IMR-90 (cell line): ENCODE measurements at regions not wholly inside any gene's neighbourhood (a gene's known extent, or its start where the extent isn't known, plus 50 kb on each side); places are given as distances from the start of the nearest gene placed in this dataset.

Experiments
- ATAC-seq: fragments of 200-7000 bp; cut with Tn5 transposase; 2 replicates; pipeline ENCODE4 v1.9.1; 2020; ENCODE audit warnings: low read depth, mild to moderate bottlenecking, moderate library complexity
- BruUV-seq: library from RNA; stranded (reverse); fragments of 400-500 nt; replicated peaks from 2 replicates; lab custom pipeline; 2021; lab: Mats Ljungman, UMichigan
- CTCF ChIA-PET: fragments of 300-600 bp; formaldehyde crosslinking; extraction: SDS; loops from one replicate; lab custom pipeline; 2021; ENCODE audit warnings: antibody characterized with exemption; lab: Yijun Ruan, JAX
- POLR2A ChIA-PET: fragments of 300-600 bp; sonication (Branson Sonifier 250); formaldehyde crosslinking; loops from one replicate; lab custom pipeline; 2022; ENCODE audit warnings: antibody characterized with exemption; ENCODE audit not compliant: unreplicated experiment; lab: Charles Lee
- DNase-seq: peaks from one replicate; pipeline ENCODE4 v3.0.0; 2013
- H2AFZ ChIP-seq: replicated peaks from 2 replicates; pipeline ENCODE3; 2013; ENCODE audit warnings: low read length, mild to moderate bottlenecking; ENCODE audit not compliant: poor library complexity
- H2AK5ac ChIP-seq: 2 replicates; pipeline ENCODE4 v1.6.1; 2013; ENCODE audit warnings: low read depth, low read length, inconsistent platforms
- H2AK9ac ChIP-seq: replicated peaks from 2 replicates; pipeline ENCODE3; 2013; ENCODE audit warnings: mild to moderate bottlenecking, low read depth, low read length, moderate library complexity; ENCODE audit not compliant: poor library complexity
- H2BK120ac ChIP-seq: 2 replicates; pipeline ENCODE4 v1.6.1; 2013; ENCODE audit warnings: low read depth, low read length, inconsistent platforms
- H2BK15ac ChIP-seq: 3 replicates; pipeline ENCODE4 v1.6.1; 2013; ENCODE audit warnings: low read depth, low read length, inconsistent platforms
- H2BK20ac ChIP-seq: 2 replicates; pipeline ENCODE4 v1.6.1; 2013; ENCODE audit warnings: low read depth, mild to moderate bottlenecking, inconsistent platforms, low read length, moderate library complexity
- H2BK5ac ChIP-seq: 2 replicates; pipeline ENCODE4 v1.6.1; 2013; ENCODE audit warnings: mild to moderate bottlenecking, low read depth, low read length, inconsistent platforms; ENCODE audit not compliant: poor library complexity, severe bottlenecking
- H3K14ac ChIP-seq: replicated peaks from 2 replicates; pipeline ENCODE4 v1.6.1; 2013; ENCODE audit warnings: low read depth, low read length, inconsistent platforms
- H3K18ac ChIP-seq: 2 replicates; pipeline ENCODE4 v1.6.1; 2013; ENCODE audit warnings: low read depth, low read length, control low read depth
- H3K23ac ChIP-seq: 2 replicates; pipeline ENCODE4 v1.6.1; 2013; ENCODE audit warnings: low read depth, low read length, inconsistent platforms
- H3K27ac ChIP-seq: 2 replicates; pipeline ENCODE4 v1.5.1; 2013; ENCODE audit warnings: mild to moderate bottlenecking, control low read depth, low read length; ENCODE audit not compliant: insufficient read depth
- H3K27me3 ChIP-seq: 2 replicates; pipeline ENCODE4 v1.6.1; 2013; ENCODE audit warnings: low read length; ENCODE audit not compliant: control insufficient read depth, insufficient read depth
- H3K36me3 ChIP-seq: 2 replicates; pipeline ENCODE4 v1.6.1; 2013; ENCODE audit warnings: low read length, mixed read lengths; ENCODE audit not compliant: control insufficient read depth, insufficient read depth
- H3K4ac ChIP-seq: 2 replicates; pipeline ENCODE4 v1.6.1; 2013; ENCODE audit warnings: low read depth, low read length, inconsistent platforms
- H3K4me1 ChIP-seq: 2 replicates; pipeline ENCODE4 v1.6.1; 2013; ENCODE audit warnings: low read length, mixed read lengths; ENCODE audit not compliant: control insufficient read depth, insufficient read depth
- H3K4me2 ChIP-seq: 2 replicates; pipeline ENCODE4 v1.6.1; 2013; ENCODE audit warnings: low read depth, mild to moderate bottlenecking, control low read depth, low read length, moderate library complexity
- H3K4me3 ChIP-seq: 2 replicates; pipeline ENCODE4 v1.5.1; 2013; ENCODE audit warnings: low read depth, mild to moderate bottlenecking, control low read depth, low read length, moderate library complexity; ENCODE audit not compliant: insufficient read depth
- H3K56ac ChIP-seq: 2 replicates; pipeline ENCODE4 v1.6.1; 2013; ENCODE audit warnings: low read length, inconsistent platforms; ENCODE audit not compliant: insufficient read depth; ENCODE audit errors: extremely low read depth
- H3K79me1 ChIP-seq, 2 experiments: 2 replicates each; pipeline ENCODE4 v1.6.1; 2013; ENCODE audit warnings: low read length in 2 of 2, inconsistent platforms in 1 of 2, low read depth in 1 of 2
- H3K9ac ChIP-seq: 2 replicates; pipeline ENCODE4 v1.6.1; 2013; ENCODE audit warnings: low read depth, low read length, control low read depth
- H3K9me1 ChIP-seq: 2 replicates; pipeline ENCODE4 v1.6.1; 2013; ENCODE audit warnings: low read length, inconsistent platforms; ENCODE audit not compliant: insufficient read depth
- H3K9me3 ChIP-seq: 2 replicates; pipeline ENCODE4 v1.6.1; 2013; ENCODE audit warnings: low read length; ENCODE audit not compliant: control insufficient read depth, insufficient read depth
- H4K20me1 ChIP-seq: 2 replicates; pipeline ENCODE4 v1.6.1; 2013; ENCODE audit warnings: low read length, inconsistent platforms; ENCODE audit not compliant: insufficient read depth
- H4K5ac ChIP-seq: 2 replicates; pipeline ENCODE4 v1.6.1; 2013; ENCODE audit warnings: mild to moderate bottlenecking, low read depth, low read length, control low read depth
- H4K8ac ChIP-seq, 2 experiments: 2 replicates each; pipeline ENCODE4 v1.6.1; 2013; ENCODE audit warnings: low read depth in 2 of 2, low read length in 2 of 2, control low read depth in 1 of 2, inconsistent platforms in 1 of 2
- H4K91ac ChIP-seq: 2 replicates; pipeline ENCODE4 v1.6.1; 2013; ENCODE audit warnings: low read depth, low read length, inconsistent platforms; ENCODE audit not compliant: insufficient read depth
- BHLHE40 ChIP-seq: fragments of 150-350 bp; IDR thresholded peaks from 2 replicates; pipeline ENCODE4 v1.6.1; 2016; ENCODE audit warnings: mild to moderate bottlenecking, low read depth, low read length
- CEBPB ChIP-seq: IDR thresholded peaks from 2 replicates; pipeline ENCODE4 v1.6.1; 2012; ENCODE audit warnings: low read depth, low read length, improper control_type of control experiment
- CHD1 ChIP-seq: IDR thresholded peaks from 2 replicates; pipeline ENCODE4 v1.6.1; 2012; ENCODE audit warnings: low read depth, low read length, improper control_type of control experiment
- FOS ChIP-seq: fragments of 150-350 bp; IDR thresholded peaks from 2 replicates; pipeline ENCODE4 v1.6.1; 2016; ENCODE audit warnings: low read depth, low read length
- MAFK ChIP-seq: IDR thresholded peaks from 2 replicates; pipeline ENCODE4 v1.6.1; 2012; ENCODE audit warnings: low read depth, low read length, improper control_type of control experiment
- MAZ ChIP-seq: IDR thresholded peaks from 2 replicates; pipeline ENCODE4 v1.6.1; 2012; ENCODE audit warnings: low read depth, mild to moderate bottlenecking, low read length, improper control_type of control experiment, moderate library complexity, borderline replicate concordance
- MXI1 ChIP-seq: IDR thresholded peaks from 2 replicates; pipeline ENCODE4 v1.6.1; 2012; ENCODE audit warnings: low read depth, mild to moderate bottlenecking, low read length, moderate library complexity, borderline replicate concordance
- NFE2L2 ChIP-seq: fragments of 150-350 bp; IDR thresholded peaks from 2 replicates; pipeline ENCODE4 v1.6.1; 2016; ENCODE audit warnings: low read depth, mild to moderate bottlenecking, low read length
- POLR2A ChIP-seq: IDR thresholded peaks from 2 replicates; pipeline ENCODE4 v1.6.1; 2012; ENCODE audit warnings: mild to moderate bottlenecking, low read depth, low read length
- RAD21 ChIP-seq: IDR thresholded peaks from 2 replicates; pipeline ENCODE4 v1.6.1; 2012; ENCODE audit warnings: low read length, improper control_type of control experiment
- RCOR1 ChIP-seq: IDR thresholded peaks from 2 replicates; pipeline ENCODE4 v1.6.1; 2012; ENCODE audit warnings: mild to moderate bottlenecking, low read length, improper control_type of control experiment; ENCODE audit not compliant: insufficient replicate concordance
- RFX5 ChIP-seq: IDR thresholded peaks from 2 replicates; pipeline ENCODE4 v1.8.0; 2012; ENCODE audit warnings: low read depth, mild to moderate bottlenecking, low read length, moderate library complexity
- SMC3 ChIP-seq: fragments of 150-350 bp; IDR thresholded peaks from 2 replicates; pipeline ENCODE4 v1.6.1; 2016; ENCODE audit warnings: low read depth, mild to moderate bottlenecking, antibody characterized with exemption, low read length, moderate library complexity
- dilution Hi-C: fragments of 300-500 bp; cut with HindIII; formaldehyde crosslinking; loops from one replicate; pipeline ENCODE4 v1.14.3; 2018; ENCODE audit warnings: low sequenced_read_pairs; ENCODE audit not compliant: unreplicated experiment
- in situ Hi-C: fragments of 300-500 bp; cut with MboI; formaldehyde crosslinking; loops from 3 replicates; pipeline ENCODE4 v1.14.3; 2019; ENCODE audit warnings: low sequenced_read_pairs, inconsistent platforms, mixed read lengths
- intact Hi-C: fragments of 100-400 bp; cut with micrococcal nuclease; formaldehyde crosslinking; loops from 2 replicates; pipeline ENCODE4 v1.10.0; 2022
- TF ChIP-seq, protein P1 (sequence below): fragments of 150-350 bp; IDR thresholded peaks from 2 replicates; pipeline ENCODE4 v1.6.1; 2017; ENCODE audit warnings: mild to moderate bottlenecking, antibody characterized with exemption, low read length, low read depth
- TF ChIP-seq, protein P2 (sequence below): conservative IDR thresholded peaks from 2 replicates; pipeline ENCODE4 v1.5.1; 2012; ENCODE audit warnings: mild to moderate bottlenecking, low read depth, low read length, improper control_type of control experiment
- TF ChIP-seq, protein P3 (sequence below): fragments of 150-350 bp; IDR thresholded peaks from 2 replicates; pipeline ENCODE4 v1.6.1; 2016; ENCODE audit warnings: low read depth, mild to moderate bottlenecking, low read length, moderate library complexity, borderline replicate concordance

DNA sequence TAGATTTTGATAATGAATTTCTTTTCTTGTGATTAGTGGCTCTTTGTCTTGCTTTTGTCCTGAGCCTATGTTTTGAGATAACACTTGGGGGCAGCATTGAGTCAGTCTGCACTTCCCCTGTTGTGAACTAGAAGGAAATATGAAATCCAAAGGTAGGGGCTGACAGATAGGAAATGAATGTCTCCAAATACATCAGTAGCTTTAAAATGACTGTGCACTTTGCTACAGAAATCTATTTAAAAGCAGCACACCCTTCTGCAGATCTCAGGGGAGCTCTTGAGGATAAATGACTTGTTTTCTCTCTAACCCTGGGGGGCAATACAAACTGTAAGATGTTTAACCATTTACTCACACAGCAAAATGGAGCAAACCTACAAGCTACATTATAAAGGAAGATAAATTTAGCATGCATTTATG lies 176.0 kb upstream of the MYO3A start:
- H4K20me1 ChIP-seq, result no peaks in the 10 kb centered on the region
- H2BK5ac ChIP-seq, result no peak overlapping the region
- no peak overlapping the region for H2BK20ac ChIP-seq
- H3K9ac ChIP-seq, result no peak overlapping the region
- dilution Hi-C loops, result no loop called here
- ChIA-PET CTCF (no interaction called here), POLR2A (no interaction called here)
- H3K4me3 ChIP-seq, result no peak overlapping the region
- H3K4ac ChIP-seq, result no peak overlapping the region
- no peak overlapping the region for H3K18ac ChIP-seq
- H4K91ac ChIP-seq, result no peak overlapping the region
- no peaks in the 10 kb centered on the region for H3K4me1 ChIP-seq
- H3K36me3 ChIP-seq, result no peaks in the 10 kb centered on the region
- BruUV-seq, result no TSS peak
- H3K27me3 ChIP-seq, result no peaks in the 10 kb centered on the region
- in situ Hi-C loops, result no loop called here
- no peak overlapping the region for H2AK9ac ChIP-seq
- peaks cover 17% of the 10 kb centered on the region for H3K9me3 ChIP-seq
- H3K27ac ChIP-seq, result no peak overlapping the region
- H3K79me1 ChIP-seq, result no peaks in the 10 kb centered on the region
- no peak overlapping the region for H3K56ac ChIP-seq
- no peak overlapping the region for H2BK15ac ChIP-seq
- TF ChIP-seq POLR2A (no peak), SMC3 (no peak), RCOR1 (no peak), FOS (no peak), MAZ (no peak), CEBPB (no peak), MXI1 (no peak), CHD1 (no peak), RAD21 (no peak), BHLHE40 (no peak), RFX5 (no peak), MAFK (no peak), NFE2L2 (no peak)
- TF ChIP-seq, protein P1, sequence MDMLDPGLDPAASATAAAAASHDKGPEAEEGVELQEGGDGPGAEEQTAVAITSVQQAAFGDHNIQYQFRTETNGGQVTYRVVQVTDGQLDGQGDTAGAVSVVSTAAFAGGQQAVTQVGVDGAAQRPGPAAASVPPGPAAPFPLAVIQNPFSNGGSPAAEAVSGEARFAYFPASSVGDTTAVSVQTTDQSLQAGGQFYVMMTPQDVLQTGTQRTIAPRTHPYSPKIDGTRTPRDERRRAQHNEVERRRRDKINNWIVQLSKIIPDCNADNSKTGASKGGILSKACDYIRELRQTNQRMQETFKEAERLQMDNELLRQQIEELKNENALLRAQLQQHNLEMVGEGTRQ, result no peak
- TF ChIP-seq, protein P2, sequence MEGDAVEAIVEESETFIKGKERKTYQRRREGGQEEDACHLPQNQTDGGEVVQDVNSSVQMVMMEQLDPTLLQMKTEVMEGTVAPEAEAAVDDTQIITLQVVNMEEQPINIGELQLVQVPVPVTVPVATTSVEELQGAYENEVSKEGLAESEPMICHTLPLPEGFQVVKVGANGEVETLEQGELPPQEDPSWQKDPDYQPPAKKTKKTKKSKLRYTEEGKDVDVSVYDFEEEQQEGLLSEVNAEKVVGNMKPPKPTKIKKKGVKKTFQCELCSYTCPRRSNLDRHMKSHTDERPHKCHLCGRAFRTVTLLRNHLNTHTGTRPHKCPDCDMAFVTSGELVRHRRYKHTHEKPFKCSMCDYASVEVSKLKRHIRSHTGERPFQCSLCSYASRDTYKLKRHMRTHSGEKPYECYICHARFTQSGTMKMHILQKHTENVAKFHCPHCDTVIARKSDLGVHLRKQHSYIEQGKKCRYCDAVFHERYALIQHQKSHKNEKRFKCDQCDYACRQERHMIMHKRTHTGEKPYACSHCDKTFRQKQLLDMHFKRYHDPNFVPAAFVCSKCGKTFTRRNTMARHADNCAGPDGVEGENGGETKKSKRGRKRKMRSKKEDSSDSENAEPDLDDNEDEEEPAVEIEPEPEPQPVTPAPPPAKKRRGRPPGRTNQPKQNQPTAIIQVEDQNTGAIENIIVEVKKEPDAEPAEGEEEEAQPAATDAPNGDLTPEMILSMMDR, result no peak
- TF ChIP-seq, protein P3, sequence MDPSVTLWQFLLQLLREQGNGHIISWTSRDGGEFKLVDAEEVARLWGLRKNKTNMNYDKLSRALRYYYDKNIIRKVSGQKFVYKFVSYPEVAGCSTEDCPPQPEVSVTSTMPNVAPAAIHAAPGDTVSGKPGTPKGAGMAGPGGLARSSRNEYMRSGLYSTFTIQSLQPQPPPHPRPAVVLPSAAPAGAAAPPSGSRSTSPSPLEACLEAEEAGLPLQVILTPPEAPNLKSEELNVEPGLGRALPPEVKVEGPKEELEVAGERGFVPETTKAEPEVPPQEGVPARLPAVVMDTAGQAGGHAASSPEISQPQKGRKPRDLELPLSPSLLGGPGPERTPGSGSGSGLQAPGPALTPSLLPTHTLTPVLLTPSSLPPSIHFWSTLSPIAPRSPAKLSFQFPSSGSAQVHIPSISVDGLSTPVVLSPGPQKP, result no peak
- no peak overlapping the region for H3K4me2 ChIP-seq
- no peak overlapping the region for H4K5ac ChIP-seq
- H3K9me1 ChIP-seq, result no peaks in the 10 kb centered on the region
- H2BK120ac ChIP-seq, result no peak overlapping the region
- no peak for DNase-seq
- H3K23ac ChIP-seq, result no peak overlapping the region
- no peak overlapping the region for H3K14ac ChIP-seq
- H4K8ac ChIP-seq, result no peak overlapping the region
- intact Hi-C loops, result no loop called here
- ATAC-seq, result no peak
- no peak overlapping the region for H2AFZ ChIP-seq
- no peak overlapping the region for H2AK5ac ChIP-seq
